ENCODE measurements at regions not wholly inside any gene's neighbourhood (a gene's known extent, or its start where the extent isn't known, plus 50 kb on each side); places are given as distances from the start of the nearest gene placed in this dataset.
"Not testable (repeated sequence)": the region's sequence is repeated elsewhere in the genome, so short reads cannot be mapped to it uniquely, and the experiment has no call there.

DNA sequence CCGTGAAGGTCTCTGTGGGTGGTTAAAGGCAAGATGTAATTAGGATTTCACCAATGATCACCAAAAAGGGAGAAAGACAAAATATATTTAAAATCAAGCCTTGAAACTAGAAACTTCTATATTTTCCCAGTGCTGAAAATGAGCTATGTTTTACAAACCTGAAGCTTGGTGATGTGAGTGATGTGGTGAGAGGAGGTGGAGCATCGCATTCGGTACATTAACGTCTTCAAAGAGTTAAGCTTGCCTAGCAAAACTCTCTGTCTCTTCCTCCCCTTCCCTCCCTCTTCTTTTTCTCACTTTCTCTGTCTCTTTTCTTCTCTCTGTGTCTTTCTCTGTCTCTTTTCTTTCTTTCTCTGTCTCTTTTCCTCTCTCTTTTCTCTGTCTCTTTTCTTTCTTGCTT is 347.3 kb upstream of the IRX2 start:
- no peak for DNase-seq (ENCODE audit: low read depth, low spot score)
- Mint-ChIP-seq H3K4me1 (peaks cover 24% of the 10 kb centered on the region), H3K27me3 (ENCODE audit: low read depth) (peaks cover 9% of the 10 kb centered on the region), H3K36me3 (ENCODE audit: low read depth) (no peaks in the 10 kb centered on the region), H3K4me3 (no peak overlapping the region), H3K27ac (ENCODE audit: unreplicated experiment) (no peak overlapping the region), H3K9me3 (no peaks in the 10 kb centered on the region)
- TF ChIP-seq CTCF (conservative IDR thresholded peaks at IDR 0.05), result no peak

DNA sequence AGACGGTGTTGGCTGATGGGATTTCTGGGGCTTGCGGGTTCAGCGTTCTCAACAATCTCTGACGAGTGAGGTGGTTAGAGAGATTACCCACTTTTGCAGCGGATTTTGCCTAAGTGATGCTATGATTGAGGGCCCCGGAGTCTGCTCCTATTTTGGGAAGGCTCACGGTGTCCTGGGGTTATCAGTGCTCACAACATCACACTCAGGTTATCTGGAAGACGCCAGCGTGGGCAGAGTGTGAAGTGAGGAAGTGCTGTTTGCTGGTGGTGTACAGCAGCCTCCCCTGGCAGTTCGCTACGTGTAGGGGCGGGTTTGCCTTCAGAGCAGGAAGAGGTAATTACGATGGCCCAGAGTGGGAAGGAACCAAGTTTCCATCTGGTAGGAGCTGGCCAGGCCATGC is 341.2 kb upstream of the IRX2 start:
- no peaks in the 10 kb centered on the region for H3K27me3 Mint-ChIP-seq (ENCODE audit: low read depth)
- no peaks in the 10 kb centered on the region for H3K9me3 Mint-ChIP-seq
- no peak overlapping the region for H3K4me3 Mint-ChIP-seq
- H3K27ac Mint-ChIP-seq (ENCODE audit: unreplicated experiment), result no peak overlapping the region
- H3K36me3 Mint-ChIP-seq (ENCODE audit: low read depth), result no peaks in the 10 kb centered on the region
- no peak for DNase-seq (ENCODE audit: low read depth, low spot score)
- no peak for TF ChIP-seq CTCF (conservative IDR thresholded peaks at IDR 0.05)
- peaks cover 6% of the 10 kb centered on the region for H3K4me1 Mint-ChIP-seq

- Mint-ChIP-seq H3K27ac (ENCODE audit: unreplicated experiment) (no peak overlapping the region), H3K4me1 (peaks cover 6% of the 10 kb centered on the region), H3K36me3 (ENCODE audit: low read depth) (no peaks in the 10 kb centered on the region), H3K9me3 (no peaks in the 10 kb centered on the region), H3K27me3 (ENCODE audit: low read depth) (no peaks in the 10 kb centered on the region), H3K4me3 (no peak overlapping the region)
- TF ChIP-seq CTCF (conservative IDR thresholded peaks at IDR 0.05), result no peak
- no peak for DNase-seq (ENCODE audit: low read depth, low spot score)
These were observed 340.7 kb upstream of the IRX2 start for GRCh38 chr5:3092211-3092610.

- H3K4me3 Mint-ChIP-seq, result no peak overlapping the region
- no peak for DNase-seq (ENCODE audit: low read depth, low spot score)
- no peaks in the 10 kb centered on the region for H3K27me3 Mint-ChIP-seq (ENCODE audit: low read depth)
- H3K9me3 Mint-ChIP-seq, result no peaks in the 10 kb centered on the region
- TF ChIP-seq CTCF (conservative IDR thresholded peaks at IDR 0.05), result no peak
- H3K27ac Mint-ChIP-seq (ENCODE audit: unreplicated experiment), result no peak overlapping the region
- H3K4me1 Mint-ChIP-seq, result peaks cover 6% of the 10 kb centered on the region
- no peaks in the 10 kb centered on the region for H3K36me3 Mint-ChIP-seq (ENCODE audit: low read depth)
These were observed 339.7 kb upstream of the IRX2 start for GRCh38 chr5:3091040-3091774.

- not testable (repeated sequence) for H3K9me3 Mint-ChIP-seq; DNase-seq (ENCODE audit: low read depth, low spot score); H3K4me1 Mint-ChIP-seq; H3K27me3 Mint-ChIP-seq (ENCODE audit: low read depth); H3K36me3 Mint-ChIP-seq (ENCODE audit: low read depth); H3K27ac Mint-ChIP-seq (ENCODE audit: unreplicated experiment); H3K4me3 Mint-ChIP-seq
These were observed 338.8 kb upstream of the IRX2 start for GRCh38 chr5:3090305-3090704.

- H3K4me1 Mint-ChIP-seq, result no peaks in the 10 kb centered on the region
- peaks cover 3% of the 10 kb centered on the region for H3K36me3 Mint-ChIP-seq (ENCODE audit: low read depth)
- no peak for DNase-seq (ENCODE audit: low read depth, low spot score)
- peaks cover 10% of the 10 kb centered on the region for H3K9me3 Mint-ChIP-seq
- no peak overlapping the region for H3K4me3 Mint-ChIP-seq
- TF ChIP-seq CTCF (conservative IDR thresholded peaks at IDR 0.05), result no peak
- H3K27ac Mint-ChIP-seq (ENCODE audit: unreplicated experiment), result peak overlapping the region; percentile 39
- H3K27me3 Mint-ChIP-seq (ENCODE audit: low read depth), result no peaks in the 10 kb centered on the region
These were observed 328.9 kb upstream of the IRX2 start for GRCh38 chr5:3080366-3080765.
